ENCODE measurements at regions not wholly inside any gene's neighbourhood (a gene's known extent, or its start where the extent isn't known, plus 50 kb on each side); places are given as distances from the start of the nearest gene placed in this dataset.

- TF ChIP-seq, protein P1, sequence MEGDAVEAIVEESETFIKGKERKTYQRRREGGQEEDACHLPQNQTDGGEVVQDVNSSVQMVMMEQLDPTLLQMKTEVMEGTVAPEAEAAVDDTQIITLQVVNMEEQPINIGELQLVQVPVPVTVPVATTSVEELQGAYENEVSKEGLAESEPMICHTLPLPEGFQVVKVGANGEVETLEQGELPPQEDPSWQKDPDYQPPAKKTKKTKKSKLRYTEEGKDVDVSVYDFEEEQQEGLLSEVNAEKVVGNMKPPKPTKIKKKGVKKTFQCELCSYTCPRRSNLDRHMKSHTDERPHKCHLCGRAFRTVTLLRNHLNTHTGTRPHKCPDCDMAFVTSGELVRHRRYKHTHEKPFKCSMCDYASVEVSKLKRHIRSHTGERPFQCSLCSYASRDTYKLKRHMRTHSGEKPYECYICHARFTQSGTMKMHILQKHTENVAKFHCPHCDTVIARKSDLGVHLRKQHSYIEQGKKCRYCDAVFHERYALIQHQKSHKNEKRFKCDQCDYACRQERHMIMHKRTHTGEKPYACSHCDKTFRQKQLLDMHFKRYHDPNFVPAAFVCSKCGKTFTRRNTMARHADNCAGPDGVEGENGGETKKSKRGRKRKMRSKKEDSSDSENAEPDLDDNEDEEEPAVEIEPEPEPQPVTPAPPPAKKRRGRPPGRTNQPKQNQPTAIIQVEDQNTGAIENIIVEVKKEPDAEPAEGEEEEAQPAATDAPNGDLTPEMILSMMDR (IDR thresholded peaks at IDR 0.05; ENCODE audit: insufficient read depth, low read depth, low read length, missing control alignments) = no peak
- no peak overlapping the region for H3K4me3 ChIP-seq (ENCODE audit: low read depth, low read length)
- no peak for DNase-seq (ENCODE audit: low read depth)
Measured at GRCh38 chr9:86687788-86688187, 259.5 kb downstream of the GAS1 start.

DNA sequence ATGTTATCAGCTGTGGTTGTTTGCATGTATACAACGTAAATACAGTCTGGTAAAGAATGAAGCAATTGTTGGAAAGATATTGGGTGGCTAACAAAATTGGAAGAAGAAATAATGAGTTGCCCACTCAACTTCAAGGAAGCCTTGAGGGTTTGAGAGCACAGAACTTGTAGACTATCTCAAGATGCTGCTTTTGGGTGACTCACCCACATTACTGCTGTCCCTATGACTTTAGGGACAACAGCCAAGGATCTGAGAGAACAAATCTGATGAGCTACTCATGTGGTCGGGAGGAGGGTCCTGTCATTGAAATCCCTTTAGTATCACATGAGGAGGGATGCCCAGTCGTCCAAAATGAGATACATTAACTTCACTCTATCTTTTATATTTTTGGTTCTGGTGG, 261.8 kb downstream of the GAS1 start:
- DNase-seq (ENCODE audit: low read depth) = no peak
- TF ChIP-seq, protein P1 (IDR thresholded peaks at IDR 0.05; ENCODE audit: insufficient read depth, low read depth, low read length, missing control alignments) = no peak
- H3K4me3 ChIP-seq (ENCODE audit: low read depth, low read length) = no peak overlapping the region

DNA sequence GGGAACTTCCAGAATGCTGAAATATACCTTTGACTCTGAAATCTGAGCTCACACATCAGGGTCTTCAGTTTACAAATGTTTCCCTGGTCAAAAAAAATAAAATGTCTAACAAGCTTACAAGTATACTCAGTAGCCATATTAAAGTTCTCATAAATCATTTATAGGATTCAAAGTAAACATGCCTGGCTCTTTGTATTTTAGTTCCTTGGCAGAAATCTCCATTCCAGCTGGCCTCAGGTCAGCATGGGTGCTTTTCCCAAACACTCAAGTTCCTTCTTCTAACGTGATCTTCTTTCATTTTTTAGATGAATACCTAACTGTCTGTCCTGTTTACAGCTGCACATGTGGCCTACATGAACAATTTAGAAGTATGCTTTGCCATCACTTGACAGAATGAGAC, 263.2 kb downstream of the GAS1 start:
- TF ChIP-seq, protein P1 (IDR thresholded peaks at IDR 0.05; ENCODE audit: insufficient read depth, low read depth, low read length, missing control alignments) = no peak
- DNase-seq (ENCODE audit: low read depth) = no peak
- no peak overlapping the region for H3K4me3 ChIP-seq (ENCODE audit: low read depth, low read length)

GRCh38 chr9:86682240-86682639, 265.1 kb downstream of the GAS1 start:
- DNase-seq (ENCODE audit: low read depth) = peak; percentile 5
- TF ChIP-seq, protein P1 (IDR thresholded peaks at IDR 0.05; ENCODE audit: insufficient read depth, low read depth, low read length, missing control alignments) = no peak
- peak overlapping the region; percentile 12; the same call in 1 of the 2 replicates for H3K4me3 ChIP-seq (ENCODE audit: low read depth, low read length)

GRCh38 chr9:86679909-86680308, 267.4 kb downstream of the GAS1 start:
- DNase-seq (ENCODE audit: low read depth) = no peak
- TF ChIP-seq, protein P1 (IDR thresholded peaks at IDR 0.05; ENCODE audit: insufficient read depth, low read depth, low read length, missing control alignments) = no peak
- no peak overlapping the region for H3K4me3 ChIP-seq (ENCODE audit: low read depth, low read length)

DNA sequence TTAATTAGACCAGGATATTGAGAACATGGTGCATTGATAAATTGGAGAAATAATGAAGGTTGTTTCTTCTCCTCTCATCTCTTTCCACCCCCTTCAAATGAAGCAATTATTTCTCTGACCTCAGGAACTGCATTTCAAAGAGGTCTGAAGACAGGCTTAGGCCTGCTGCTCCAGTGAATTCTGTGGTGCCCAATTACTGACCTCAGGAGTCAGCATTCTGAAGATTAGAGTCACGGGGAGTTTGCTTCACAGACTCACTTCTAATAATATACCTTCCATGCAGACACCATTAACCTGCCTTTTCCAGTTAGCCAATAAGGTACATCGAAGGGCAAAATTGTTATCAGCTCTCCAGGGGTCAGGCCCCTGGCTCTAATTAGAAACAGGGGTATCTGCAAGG, 270.9 kb downstream of the GAS1 start:
- TF ChIP-seq, protein P1 (IDR thresholded peaks at IDR 0.05; ENCODE audit: insufficient read depth, low read depth, low read length, missing control alignments) = no peak
- H3K4me3 ChIP-seq (ENCODE audit: low read depth, low read length) = no peak overlapping the region
- no peak for DNase-seq (ENCODE audit: low read depth)

- H3K4me3 ChIP-seq (ENCODE audit: low read depth, low read length) = no peak overlapping the region
- TF ChIP-seq, protein P1 (IDR thresholded peaks at IDR 0.05; ENCODE audit: insufficient read depth, low read depth, low read length, missing control alignments) = no peak
- no peak for DNase-seq (ENCODE audit: low read depth)
Measured at GRCh38 chr9:86675805-86676204, 271.5 kb downstream of the GAS1 start.
